IMR-90 (cell line): ENCODE measurements at regions not wholly inside any gene's neighbourhood (a gene's known extent, or its start where the extent isn't known, plus 50 kb on each side); places are given as distances from the start of the nearest gene placed in this dataset.

ENCODE experiments used
- ATAC-seq: fragments of 200-7000 bp; cut with Tn5 transposase; 2 replicates; pipeline ENCODE4 v1.9.1; 2020; ENCODE audit warnings: low read depth, mild to moderate bottlenecking, moderate library complexity
- BruUV-seq: library from RNA; stranded (reverse); fragments of 400-500 nt; replicated peaks from 2 replicates; lab custom pipeline; 2021; lab: Mats Ljungman, UMichigan
- CTCF ChIA-PET: fragments of 300-600 bp; formaldehyde crosslinking; extraction: SDS; loops from one replicate; lab custom pipeline; 2021; ENCODE audit warnings: antibody characterized with exemption; lab: Yijun Ruan, JAX
- POLR2A ChIA-PET: fragments of 300-600 bp; sonication (Branson Sonifier 250); formaldehyde crosslinking; loops from one replicate; lab custom pipeline; 2022; ENCODE audit warnings: antibody characterized with exemption; ENCODE audit not compliant: unreplicated experiment; lab: Charles Lee
- DNase-seq: peaks from one replicate; pipeline ENCODE4 v3.0.0; 2013
- H2AFZ ChIP-seq: replicated peaks from 2 replicates; pipeline ENCODE3; 2013; ENCODE audit warnings: low read length, mild to moderate bottlenecking; ENCODE audit not compliant: poor library complexity
- H2AK5ac ChIP-seq: 2 replicates; pipeline ENCODE4 v1.6.1; 2013; ENCODE audit warnings: low read depth, low read length, inconsistent platforms
- H2AK9ac ChIP-seq: replicated peaks from 2 replicates; pipeline ENCODE3; 2013; ENCODE audit warnings: mild to moderate bottlenecking, low read depth, low read length, moderate library complexity; ENCODE audit not compliant: poor library complexity
- H2BK120ac ChIP-seq: 2 replicates; pipeline ENCODE4 v1.6.1; 2013; ENCODE audit warnings: low read depth, low read length, inconsistent platforms
- H2BK15ac ChIP-seq: 3 replicates; pipeline ENCODE4 v1.6.1; 2013; ENCODE audit warnings: low read depth, low read length, inconsistent platforms
- H2BK20ac ChIP-seq: 2 replicates; pipeline ENCODE4 v1.6.1; 2013; ENCODE audit warnings: low read depth, mild to moderate bottlenecking, inconsistent platforms, low read length, moderate library complexity
- H2BK5ac ChIP-seq: 2 replicates; pipeline ENCODE4 v1.6.1; 2013; ENCODE audit warnings: mild to moderate bottlenecking, low read depth, low read length, inconsistent platforms; ENCODE audit not compliant: poor library complexity, severe bottlenecking
- H3K14ac ChIP-seq: replicated peaks from 2 replicates; pipeline ENCODE4 v1.6.1; 2013; ENCODE audit warnings: low read depth, low read length, inconsistent platforms
- H3K18ac ChIP-seq: 2 replicates; pipeline ENCODE4 v1.6.1; 2013; ENCODE audit warnings: low read depth, low read length, control low read depth
- H3K23ac ChIP-seq: 2 replicates; pipeline ENCODE4 v1.6.1; 2013; ENCODE audit warnings: low read depth, low read length, inconsistent platforms
- H3K27ac ChIP-seq: 2 replicates; pipeline ENCODE4 v1.5.1; 2013; ENCODE audit warnings: mild to moderate bottlenecking, control low read depth, low read length; ENCODE audit not compliant: insufficient read depth
- H3K27me3 ChIP-seq: 2 replicates; pipeline ENCODE4 v1.6.1; 2013; ENCODE audit warnings: low read length; ENCODE audit not compliant: control insufficient read depth, insufficient read depth
- H3K36me3 ChIP-seq: 2 replicates; pipeline ENCODE4 v1.6.1; 2013; ENCODE audit warnings: low read length, mixed read lengths; ENCODE audit not compliant: control insufficient read depth, insufficient read depth
- H3K4ac ChIP-seq: 2 replicates; pipeline ENCODE4 v1.6.1; 2013; ENCODE audit warnings: low read depth, low read length, inconsistent platforms
- H3K4me1 ChIP-seq: 2 replicates; pipeline ENCODE4 v1.6.1; 2013; ENCODE audit warnings: low read length, mixed read lengths; ENCODE audit not compliant: control insufficient read depth, insufficient read depth
- H3K4me2 ChIP-seq: 2 replicates; pipeline ENCODE4 v1.6.1; 2013; ENCODE audit warnings: low read depth, mild to moderate bottlenecking, control low read depth, low read length, moderate library complexity
- H3K4me3 ChIP-seq: 2 replicates; pipeline ENCODE4 v1.5.1; 2013; ENCODE audit warnings: low read depth, mild to moderate bottlenecking, control low read depth, low read length, moderate library complexity; ENCODE audit not compliant: insufficient read depth
- H3K56ac ChIP-seq: 2 replicates; pipeline ENCODE4 v1.6.1; 2013; ENCODE audit warnings: low read length, inconsistent platforms; ENCODE audit not compliant: insufficient read depth; ENCODE audit errors: extremely low read depth
- H3K79me1 ChIP-seq, 2 experiments: 2 replicates each; pipeline ENCODE4 v1.6.1; 2013; ENCODE audit warnings: low read length in 2 of 2, inconsistent platforms in 1 of 2, low read depth in 1 of 2
- H3K9ac ChIP-seq: 2 replicates; pipeline ENCODE4 v1.6.1; 2013; ENCODE audit warnings: low read depth, low read length, control low read depth
- H3K9me1 ChIP-seq: 2 replicates; pipeline ENCODE4 v1.6.1; 2013; ENCODE audit warnings: low read length, inconsistent platforms; ENCODE audit not compliant: insufficient read depth
- H3K9me3 ChIP-seq: 2 replicates; pipeline ENCODE4 v1.6.1; 2013; ENCODE audit warnings: low read length; ENCODE audit not compliant: control insufficient read depth, insufficient read depth
- H4K20me1 ChIP-seq: 2 replicates; pipeline ENCODE4 v1.6.1; 2013; ENCODE audit warnings: low read length, inconsistent platforms; ENCODE audit not compliant: insufficient read depth
- H4K5ac ChIP-seq: 2 replicates; pipeline ENCODE4 v1.6.1; 2013; ENCODE audit warnings: mild to moderate bottlenecking, low read depth, low read length, control low read depth
- H4K8ac ChIP-seq, 2 experiments: 2 replicates each; pipeline ENCODE4 v1.6.1; 2013; ENCODE audit warnings: low read depth in 2 of 2, low read length in 2 of 2, control low read depth in 1 of 2, inconsistent platforms in 1 of 2
- H4K91ac ChIP-seq: 2 replicates; pipeline ENCODE4 v1.6.1; 2013; ENCODE audit warnings: low read depth, low read length, inconsistent platforms; ENCODE audit not compliant: insufficient read depth
- BHLHE40 ChIP-seq: fragments of 150-350 bp; IDR thresholded peaks from 2 replicates; pipeline ENCODE4 v1.6.1; 2016; ENCODE audit warnings: mild to moderate bottlenecking, low read depth, low read length
- CTCF ChIP-seq: conservative IDR thresholded peaks from 2 replicates; pipeline ENCODE4 v1.5.1; 2012; ENCODE audit warnings: mild to moderate bottlenecking, low read depth, low read length, improper control_type of control experiment
- ELK1 ChIP-seq: fragments of 150-350 bp; IDR thresholded peaks from 2 replicates; pipeline ENCODE4 v1.6.1; 2016; ENCODE audit warnings: low read depth, mild to moderate bottlenecking, low read length, moderate library complexity, borderline replicate concordance
- FOS ChIP-seq: fragments of 150-350 bp; IDR thresholded peaks from 2 replicates; pipeline ENCODE4 v1.6.1; 2016; ENCODE audit warnings: low read depth, low read length
- MAFK ChIP-seq: IDR thresholded peaks from 2 replicates; pipeline ENCODE4 v1.6.1; 2012; ENCODE audit warnings: low read depth, low read length, improper control_type of control experiment
- MAZ ChIP-seq: IDR thresholded peaks from 2 replicates; pipeline ENCODE4 v1.6.1; 2012; ENCODE audit warnings: low read depth, mild to moderate bottlenecking, low read length, improper control_type of control experiment, moderate library complexity, borderline replicate concordance
- MXI1 ChIP-seq: IDR thresholded peaks from 2 replicates; pipeline ENCODE4 v1.6.1; 2012; ENCODE audit warnings: low read depth, mild to moderate bottlenecking, low read length, moderate library complexity, borderline replicate concordance
- NFE2L2 ChIP-seq: fragments of 150-350 bp; IDR thresholded peaks from 2 replicates; pipeline ENCODE4 v1.6.1; 2016; ENCODE audit warnings: low read depth, mild to moderate bottlenecking, low read length
- POLR2A ChIP-seq: IDR thresholded peaks from 2 replicates; pipeline ENCODE4 v1.6.1; 2012; ENCODE audit warnings: mild to moderate bottlenecking, low read depth, low read length
- RCOR1 ChIP-seq: IDR thresholded peaks from 2 replicates; pipeline ENCODE4 v1.6.1; 2012; ENCODE audit warnings: mild to moderate bottlenecking, low read length, improper control_type of control experiment; ENCODE audit not compliant: insufficient replicate concordance
- RFX5 ChIP-seq: IDR thresholded peaks from 2 replicates; pipeline ENCODE4 v1.8.0; 2012; ENCODE audit warnings: low read depth, mild to moderate bottlenecking, low read length, moderate library complexity
- SMC3 ChIP-seq: fragments of 150-350 bp; IDR thresholded peaks from 2 replicates; pipeline ENCODE4 v1.6.1; 2016; ENCODE audit warnings: low read depth, mild to moderate bottlenecking, antibody characterized with exemption, low read length, moderate library complexity
- USF2 ChIP-seq: fragments of 150-350 bp; IDR thresholded peaks from 2 replicates; pipeline ENCODE4 v1.6.1; 2017; ENCODE audit warnings: mild to moderate bottlenecking, antibody characterized with exemption, low read length, low read depth
- dilution Hi-C: fragments of 300-500 bp; cut with HindIII; formaldehyde crosslinking; loops from one replicate; pipeline ENCODE4 v1.14.3; 2018; ENCODE audit warnings: low sequenced_read_pairs; ENCODE audit not compliant: unreplicated experiment
- in situ Hi-C: fragments of 300-500 bp; cut with MboI; formaldehyde crosslinking; loops from 3 replicates; pipeline ENCODE4 v1.14.3; 2019; ENCODE audit warnings: low sequenced_read_pairs, inconsistent platforms, mixed read lengths
- intact Hi-C: fragments of 100-400 bp; cut with micrococcal nuclease; formaldehyde crosslinking; loops from 2 replicates; pipeline ENCODE4 v1.10.0; 2022

- dilution Hi-C loops, result no loop called here
These were observed 573.8 kb downstream of the MAGEB5 start for GRCh38 chrX:26789751-26790150.

More at GRCh38 chrX:26789751-26790150, 573.8 kb downstream of the MAGEB5 start:
- Histone ChIP-seq H2BK5ac (no peak overlapping the region), H3K27ac (no peak overlapping the region), H2AFZ (no peak overlapping the region), H3K9me3 (no peaks in the 10 kb centered on the region), H2BK15ac (no peak overlapping the region), H3K4me3 (no peak overlapping the region), H2BK120ac (no peak overlapping the region), H3K18ac (no peak overlapping the region), H2BK20ac (no peak overlapping the region), H3K4me1 (no peaks in the 10 kb centered on the region), H3K14ac (no peak overlapping the region), H4K91ac (no peak overlapping the region), H4K8ac (no peak overlapping the region), H2AK9ac (no peak overlapping the region), H3K9ac (no peak overlapping the region), H3K27me3 (no peaks in the 10 kb centered on the region), H4K5ac (no peak overlapping the region), H3K4ac (no peak overlapping the region), H4K20me1 (no peaks in the 10 kb centered on the region), H3K56ac (no peak overlapping the region), H2AK5ac (no peak overlapping the region), H3K4me2 (no peak overlapping the region), H3K36me3 (no peaks in the 10 kb centered on the region), H3K23ac (no peak overlapping the region), H3K9me1 (no peaks in the 10 kb centered on the region), H3K79me1 (no peaks in the 10 kb centered on the region)
- CTCF ChIA-PET, result no interaction called here
- intact Hi-C loops (no loop called here), in situ Hi-C loops (no loop called here)
- TF ChIP-seq MXI1 (no peak), CTCF (no peak), SMC3 (no peak), FOS (no peak), RFX5 (no peak), ELK1 (no peak), MAFK (no peak), USF2 (no peak), RCOR1 (no peak), BHLHE40 (no peak), POLR2A (no peak), MAZ (no peak), NFE2L2 (no peak)
- no peak for ATAC-seq
- POLR2A ChIA-PET, result no interaction called here
- no peak for DNase-seq
- no TSS peak for BruUV-seq
